ENCODE measurements at regions not wholly inside any gene's neighbourhood (a gene's known extent, or its start where the extent isn't known, plus 50 kb on each side); places are given as distances from the start of the nearest gene placed in this dataset.

DNA sequence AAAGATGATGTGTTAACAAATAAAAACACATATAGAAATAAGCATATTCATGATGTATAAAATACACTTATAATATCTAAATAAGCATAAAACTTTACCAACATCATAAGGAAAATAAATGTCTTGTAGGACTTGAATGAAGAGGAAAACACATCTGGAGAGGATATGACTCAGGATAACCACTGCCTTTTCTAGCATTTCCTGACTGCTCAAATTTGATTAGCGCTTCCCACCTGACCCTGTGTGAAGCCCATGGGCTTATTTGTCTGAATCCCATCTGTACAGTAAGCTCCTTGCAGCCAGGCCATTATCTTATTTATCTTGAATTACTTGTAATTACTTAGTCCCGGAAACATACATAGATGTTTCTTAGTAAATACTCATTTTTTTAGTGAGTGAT, 608.6 kb downstream of the COL12A1 start:
- TF ChIP-seq CREB5 (CRISPR knock-in tag; IDR thresholded peaks at IDR 0.05; ENCODE audit: low read depth) (no peak), ZNF565 (CRISPR knock-in tag; conservative IDR thresholded peaks at IDR 0.05; ENCODE audit: low read depth) (no peak), ZNF70 (CRISPR knock-in tag; IDR thresholded peaks at IDR 0.05) (no peak), ISL1 (CRISPR knock-in tag; IDR thresholded peaks at IDR 0.05) (no peak), ZFP30 (CRISPR knock-in tag; IDR thresholded peaks at IDR 0.05) (no peak), TOX (CRISPR knock-in tag; IDR thresholded peaks at IDR 0.05; ENCODE audit: borderline replicate concordance) (no peak), RARB (CRISPR knock-in tag; IDR thresholded peaks at IDR 0.05) (no peak), OSR1 (CRISPR knock-in tag; IDR thresholded peaks at IDR 0.05) (no peak)
- TF ChIP-seq, protein P1, sequence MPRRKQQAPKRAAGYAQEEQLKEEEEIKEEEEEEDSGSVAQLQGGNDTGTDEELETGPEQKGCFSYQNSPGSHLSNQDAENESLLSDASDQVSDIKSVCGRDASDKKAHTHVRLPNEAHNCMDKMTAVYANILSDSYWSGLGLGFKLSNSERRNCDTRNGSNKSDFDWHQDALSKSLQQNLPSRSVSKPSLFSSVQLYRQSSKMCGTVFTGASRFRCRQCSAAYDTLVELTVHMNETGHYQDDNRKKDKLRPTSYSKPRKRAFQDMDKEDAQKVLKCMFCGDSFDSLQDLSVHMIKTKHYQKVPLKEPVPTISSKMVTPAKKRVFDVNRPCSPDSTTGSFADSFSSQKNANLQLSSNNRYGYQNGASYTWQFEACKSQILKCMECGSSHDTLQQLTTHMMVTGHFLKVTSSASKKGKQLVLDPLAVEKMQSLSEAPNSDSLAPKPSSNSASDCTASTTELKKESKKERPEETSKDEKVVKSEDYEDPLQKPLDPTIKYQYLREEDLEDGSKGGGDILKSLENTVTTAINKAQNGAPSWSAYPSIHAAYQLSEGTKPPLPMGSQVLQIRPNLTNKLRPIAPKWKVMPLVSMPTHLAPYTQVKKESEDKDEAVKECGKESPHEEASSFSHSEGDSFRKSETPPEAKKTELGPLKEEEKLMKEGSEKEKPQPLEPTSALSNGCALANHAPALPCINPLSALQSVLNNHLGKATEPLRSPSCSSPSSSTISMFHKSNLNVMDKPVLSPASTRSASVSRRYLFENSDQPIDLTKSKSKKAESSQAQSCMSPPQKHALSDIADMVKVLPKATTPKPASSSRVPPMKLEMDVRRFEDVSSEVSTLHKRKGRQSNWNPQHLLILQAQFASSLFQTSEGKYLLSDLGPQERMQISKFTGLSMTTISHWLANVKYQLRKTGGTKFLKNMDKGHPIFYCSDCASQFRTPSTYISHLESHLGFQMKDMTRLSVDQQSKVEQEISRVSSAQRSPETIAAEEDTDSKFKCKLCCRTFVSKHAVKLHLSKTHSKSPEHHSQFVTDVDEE (CRISPR knock-in tag; IDR thresholded peaks at IDR 0.05) = no peak
- TF ChIP-seq, protein P2, sequence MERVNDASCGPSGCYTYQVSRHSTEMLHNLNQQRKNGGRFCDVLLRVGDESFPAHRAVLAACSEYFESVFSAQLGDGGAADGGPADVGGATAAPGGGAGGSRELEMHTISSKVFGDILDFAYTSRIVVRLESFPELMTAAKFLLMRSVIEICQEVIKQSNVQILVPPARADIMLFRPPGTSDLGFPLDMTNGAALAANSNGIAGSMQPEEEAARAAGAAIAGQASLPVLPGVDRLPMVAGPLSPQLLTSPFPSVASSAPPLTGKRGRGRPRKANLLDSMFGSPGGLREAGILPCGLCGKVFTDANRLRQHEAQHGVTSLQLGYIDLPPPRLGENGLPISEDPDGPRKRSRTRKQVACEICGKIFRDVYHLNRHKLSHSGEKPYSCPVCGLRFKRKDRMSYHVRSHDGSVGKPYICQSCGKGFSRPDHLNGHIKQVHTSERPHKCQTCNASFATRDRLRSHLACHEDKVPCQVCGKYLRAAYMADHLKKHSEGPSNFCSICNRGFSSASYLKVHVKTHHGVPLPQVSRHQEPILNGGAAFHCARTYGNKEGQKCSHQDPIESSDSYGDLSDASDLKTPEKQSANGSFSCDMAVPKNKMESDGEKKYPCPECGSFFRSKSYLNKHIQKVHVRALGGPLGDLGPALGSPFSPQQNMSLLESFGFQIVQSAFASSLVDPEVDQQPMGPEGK (CRISPR knock-in tag; IDR thresholded peaks at IDR 0.05; ENCODE audit: borderline replicate concordance) = no peak

All from SK-N-SH treated with all-trans-retinoic acid at 6 μM for 48 hours (cell line).